ENCODE measurements at regions not wholly inside any gene's neighbourhood (a gene's known extent, or its start where the extent isn't known, plus 50 kb on each side); places are given as distances from the start of the nearest gene placed in this dataset.

GRCh38 chrX:42151808-42152207 is 228.5 kb upstream of the CASK start:
- Histone ChIP-seq H3K27me3 (ENCODE audit: low read depth) (no peaks in the 10 kb centered on the region), H3K4me3 (no peak overlapping the region), H3K9me3 (replicated peaks) (no peaks in the 10 kb centered on the region), H3K27ac (replicated peaks) (no peak overlapping the region), H3K36me3 (no peaks in the 10 kb centered on the region), H3K4me1 (no peaks in the 10 kb centered on the region)
- intact Hi-C loops (cut with micrococcal nuclease), result no loop called here
- no peak for TF ChIP-seq CTCF (IDR thresholded peaks at IDR 0.05; ENCODE audit: borderline replicate concordance)
- DNase-seq, result no peak

GRCh38 chrX:42149765-42150164 is 226.4 kb upstream of the CASK start:
- no peak overlapping the region for H3K4me3 ChIP-seq
- no peak for DNase-seq
- TF ChIP-seq CTCF (IDR thresholded peaks at IDR 0.05; ENCODE audit: borderline replicate concordance), result no peak
- no peaks in the 10 kb centered on the region for H3K4me1 ChIP-seq
- H3K27ac ChIP-seq (replicated peaks), result no peak overlapping the region
- H3K36me3 ChIP-seq, result no peaks in the 10 kb centered on the region
- intact Hi-C loops (cut with micrococcal nuclease), result no loop called here
- H3K9me3 ChIP-seq (replicated peaks), result no peaks in the 10 kb centered on the region
- no peaks in the 10 kb centered on the region for H3K27me3 ChIP-seq (ENCODE audit: low read depth)

DNA sequence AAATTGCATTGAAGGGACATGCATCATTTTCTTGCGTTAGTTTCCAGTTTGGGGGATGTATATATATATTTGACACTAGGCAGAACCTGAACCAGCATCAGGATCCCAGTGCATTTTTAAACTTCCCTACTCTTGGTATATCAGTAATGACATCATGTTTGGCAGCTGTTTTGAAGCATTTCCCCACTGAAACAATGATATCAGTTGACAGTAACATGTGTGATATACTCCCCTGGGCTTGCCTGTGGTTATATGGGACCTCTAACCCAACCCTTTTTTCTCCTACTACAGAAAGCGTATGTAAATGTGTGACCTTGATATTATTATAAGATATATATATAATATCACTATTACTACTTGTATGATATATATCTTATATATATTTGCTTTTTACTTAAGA is 225.9 kb upstream of the CASK start:
- intact Hi-C loops (cut with micrococcal nuclease), result no loop called here

GRCh38 chrX:42143866-42144592 is 220.7 kb upstream of the CASK start:
- no peaks in the 10 kb centered on the region for H3K4me1 ChIP-seq
- no peaks in the 10 kb centered on the region for H3K27me3 ChIP-seq (ENCODE audit: low read depth)
- DNase-seq, result no peak

More for the DNA sequence above, 225.9 kb upstream of the CASK start:
- TF ChIP-seq CTCF (IDR thresholded peaks at IDR 0.05; ENCODE audit: borderline replicate concordance), result no peak
- Histone ChIP-seq H3K27me3 (ENCODE audit: low read depth) (no peaks in the 10 kb centered on the region), H3K4me3 (no peak overlapping the region), H3K27ac (replicated peaks) (no peak overlapping the region), H3K9me3 (replicated peaks) (no peaks in the 10 kb centered on the region), H3K36me3 (no peaks in the 10 kb centered on the region), H3K4me1 (no peaks in the 10 kb centered on the region)
- no peak for DNase-seq

DNA sequence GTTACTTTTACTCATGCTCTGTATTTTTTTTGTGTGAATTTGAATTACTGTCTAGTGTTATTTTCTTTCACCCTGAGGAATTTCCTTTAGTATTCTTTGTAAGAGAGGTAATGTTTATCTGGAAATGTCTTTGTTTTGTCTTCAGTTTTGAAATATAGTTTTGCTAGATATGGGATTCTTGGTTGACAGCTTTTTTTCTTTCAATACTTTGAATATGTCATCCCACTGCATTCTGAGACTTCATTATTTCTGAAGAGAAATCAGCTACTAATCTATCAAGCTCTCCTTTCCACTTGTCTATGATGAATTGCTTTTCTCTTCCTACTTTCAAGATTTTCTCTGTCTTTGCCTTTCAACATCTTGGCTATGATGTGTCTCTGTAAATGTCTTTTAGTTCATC is 217.0 kb upstream of the CASK start:
- Histone ChIP-seq H3K4me1 (no peaks in the 10 kb centered on the region), H3K27ac (replicated peaks) (no peak overlapping the region), H3K27me3 (ENCODE audit: low read depth) (no peaks in the 10 kb centered on the region), H3K9me3 (replicated peaks) (peaks cover 6% of the 10 kb centered on the region), H3K4me3 (no peak overlapping the region), H3K36me3 (no peaks in the 10 kb centered on the region)
- intact Hi-C loops (cut with micrococcal nuclease), result no loop called here
- TF ChIP-seq CTCF (IDR thresholded peaks at IDR 0.05; ENCODE audit: borderline replicate concordance), result no peak
- DNase-seq, result no peak

More at GRCh38 chrX:42143866-42144592, 220.7 kb upstream of the CASK start:
- H3K36me3 ChIP-seq, result no peaks in the 10 kb centered on the region
- intact Hi-C loops (cut with micrococcal nuclease), result no loop called here
- peaks cover 6% of the 10 kb centered on the region for H3K9me3 ChIP-seq (replicated peaks)
- H3K4me3 ChIP-seq, result no peak overlapping the region
- no peak overlapping the region for H3K27ac ChIP-seq (replicated peaks)
- no peak for TF ChIP-seq CTCF (IDR thresholded peaks at IDR 0.05; ENCODE audit: borderline replicate concordance)
